ENCODE measurements at regions not wholly inside any gene's neighbourhood (a gene's known extent, or its start where the extent isn't known, plus 50 kb on each side); places are given as distances from the start of the nearest gene placed in this dataset.

- Histone ChIP-seq H2BK5ac (ENCODE audit: low read depth, low read length, poor library complexity) (no peak overlapping the region), H3K23ac (ENCODE audit: low read length) (no peak overlapping the region), H2BK120ac (ENCODE audit: insufficient read depth, low read length, poor library complexity) (no peak overlapping the region), H3K9ac (ENCODE audit: low read length) (no peak overlapping the region), H4K91ac (ENCODE audit: low read depth, low read length) (no peak overlapping the region), H3K79me2 (ENCODE audit: control insufficient read depth, insufficient read depth, low read length, poor library complexity) (no peaks in the 10 kb centered on the region), H2BK12ac (ENCODE audit: low read length) (no peak overlapping the region), H4K12ac (ENCODE audit: low read depth, low read length) (no peak overlapping the region), H3K36me3 (ENCODE audit: control insufficient read depth in 1 of 2, insufficient read depth in 2 of 2, low read length in 2 of 2) (no peaks in the 10 kb centered on the region), H4K8ac (ENCODE audit: low read depth, low read length) (no peak overlapping the region), H3K4me1 (ENCODE audit: control insufficient read depth in 1 of 2, insufficient read depth in 2 of 2, low read length in 2 of 2) (peaks cover 4 to 5% of the 10 kb centered on the region in 2 experiments), H3K4me3 (ENCODE audit: low read depth, low read length) (no peak overlapping the region), H3K4ac (ENCODE audit: low read depth, low read length) (no peak overlapping the region), H2AK5ac (ENCODE audit: low read length) (no peak overlapping the region), H3K27ac (ENCODE audit: low read depth, low read length) (no peak overlapping the region), H3K79me1 (ENCODE audit: low read length) (peaks cover 1% of the 10 kb centered on the region), H3K14ac (ENCODE audit: low read length) (no peak overlapping the region), H3K9me3 (ENCODE audit: insufficient read depth, low read depth, low read length) (no peaks in the 10 kb centered on the region), H2AFZ (ENCODE audit: insufficient read depth, low read length, poor library complexity) (no peak overlapping the region), H3K27me3 (ENCODE audit: insufficient read depth, low read length) (no peaks in the 10 kb centered on the region), H3K4me2 (ENCODE audit: low read length) (no peak overlapping the region), H3K18ac (ENCODE audit: low read length) (no peak overlapping the region)
- DNase-seq: no peak
- WGBS (ENCODE audit: extremely low coverage, insufficient coverage, insufficient read length): no CpG with 5 or more reads among the region's 18 CpGs
These were observed 100.3 kb upstream of the NCK2 start for GRCh38 chr2:105644174-105644980.

- H3K23ac ChIP-seq (ENCODE audit: low read length): no peak overlapping the region
- peaks cover 1% of the 10 kb centered on the region for H3K79me1 ChIP-seq (ENCODE audit: low read length)
- no peak overlapping the region for H2BK5ac ChIP-seq (ENCODE audit: low read depth, low read length, poor library complexity)
- no peak overlapping the region for H2BK12ac ChIP-seq (ENCODE audit: low read length)
- H3K4me3 ChIP-seq (ENCODE audit: low read depth, low read length): no peak overlapping the region
- no peaks in the 10 kb centered on the region for H3K36me3 ChIP-seq (ENCODE audit: control insufficient read depth in 1 of 2, insufficient read depth in 2 of 2, low read length in 2 of 2)
- H3K9me3 ChIP-seq (ENCODE audit: insufficient read depth, low read depth, low read length): no peaks in the 10 kb centered on the region
- no peak overlapping the region for H3K14ac ChIP-seq (ENCODE audit: low read length)
- H3K18ac ChIP-seq (ENCODE audit: low read length): no peak overlapping the region
- H3K4me1 ChIP-seq (ENCODE audit: control insufficient read depth in 1 of 2, insufficient read depth in 2 of 2, low read length in 2 of 2): peaks cover 4 to 5% of the 10 kb centered on the region in 2 experiments
- no peak overlapping the region for H4K91ac ChIP-seq (ENCODE audit: low read depth, low read length)
- H3K27ac ChIP-seq (ENCODE audit: low read depth, low read length): no peak overlapping the region
- H3K27me3 ChIP-seq (ENCODE audit: insufficient read depth, low read length): no peaks in the 10 kb centered on the region
- no peak overlapping the region for H3K4ac ChIP-seq (ENCODE audit: low read depth, low read length)
- no peak overlapping the region for H3K4me2 ChIP-seq (ENCODE audit: low read length)
- no peak overlapping the region for H2AFZ ChIP-seq (ENCODE audit: insufficient read depth, low read length, poor library complexity)
- H3K79me2 ChIP-seq (ENCODE audit: control insufficient read depth, insufficient read depth, low read length, poor library complexity): no peaks in the 10 kb centered on the region
- WGBS (ENCODE audit: extremely low coverage, insufficient coverage, insufficient read length): no CpG with 5 or more reads among the region's 15 CpGs
- no peak overlapping the region for H2BK120ac ChIP-seq (ENCODE audit: insufficient read depth, low read length, poor library complexity)
- H2AK5ac ChIP-seq (ENCODE audit: low read length): no peak overlapping the region
- H3K9ac ChIP-seq (ENCODE audit: low read length): no peak overlapping the region
- H4K8ac ChIP-seq (ENCODE audit: low read depth, low read length): no peak overlapping the region
- no peak overlapping the region for H4K12ac ChIP-seq (ENCODE audit: low read depth, low read length)
- no peak for DNase-seq
These were observed 101.1 kb upstream of the NCK2 start for GRCh38 chr2:105643405-105644173.

- H3K4ac ChIP-seq (ENCODE audit: low read depth, low read length): no peak overlapping the region
- no peak for DNase-seq
- H2BK120ac ChIP-seq (ENCODE audit: insufficient read depth, low read length, poor library complexity): no peak overlapping the region
- no peak overlapping the region for H2BK5ac ChIP-seq (ENCODE audit: low read depth, low read length, poor library complexity)
- H3K79me2 ChIP-seq (ENCODE audit: control insufficient read depth, insufficient read depth, low read length, poor library complexity): no peaks in the 10 kb centered on the region
- H2AFZ ChIP-seq (ENCODE audit: insufficient read depth, low read length, poor library complexity): no peak overlapping the region
- H2AK5ac ChIP-seq (ENCODE audit: low read length): no peak overlapping the region
- H2BK12ac ChIP-seq (ENCODE audit: low read length): no peak overlapping the region
- H3K4me3 ChIP-seq (ENCODE audit: low read depth, low read length): no peak overlapping the region
- H3K27me3 ChIP-seq (ENCODE audit: insufficient read depth, low read length): no peaks in the 10 kb centered on the region
- peaks cover 1% of the 10 kb centered on the region for H3K79me1 ChIP-seq (ENCODE audit: low read length)
- no peak overlapping the region for H4K91ac ChIP-seq (ENCODE audit: low read depth, low read length)
- H3K27ac ChIP-seq (ENCODE audit: low read depth, low read length): no peak overlapping the region
- no peak overlapping the region for H3K4me2 ChIP-seq (ENCODE audit: low read length)
- H3K9me3 ChIP-seq (ENCODE audit: insufficient read depth, low read depth, low read length): no peaks in the 10 kb centered on the region
- H3K4me1 ChIP-seq (ENCODE audit: control insufficient read depth in 1 of 2, insufficient read depth in 2 of 2, low read length in 2 of 2): peaks cover 4 to 5% of the 10 kb centered on the region in 2 experiments
- no CpG with 5 or more reads among the region's 12 CpGs for WGBS (ENCODE audit: extremely low coverage, insufficient coverage, insufficient read length)
- no peak overlapping the region for H3K23ac ChIP-seq (ENCODE audit: low read length)
- no peak overlapping the region for H4K12ac ChIP-seq (ENCODE audit: low read depth, low read length)
- no peak overlapping the region for H4K8ac ChIP-seq (ENCODE audit: low read depth, low read length)
- H3K14ac ChIP-seq (ENCODE audit: low read length): no peak overlapping the region
- no peak overlapping the region for H3K18ac ChIP-seq (ENCODE audit: low read length)
- no peak overlapping the region for H3K9ac ChIP-seq (ENCODE audit: low read length)
- no peaks in the 10 kb centered on the region for H3K36me3 ChIP-seq (ENCODE audit: control insufficient read depth in 1 of 2, insufficient read depth in 2 of 2, low read length in 2 of 2)
These were observed 103.3 kb upstream of the NCK2 start for GRCh38 chr2:105641389-105641811.

- H4K91ac ChIP-seq (ENCODE audit: low read depth, low read length): no peak overlapping the region
- H3K27me3 ChIP-seq (ENCODE audit: insufficient read depth, low read length): no peaks in the 10 kb centered on the region
- no peak overlapping the region for H3K4ac ChIP-seq (ENCODE audit: low read depth, low read length)
- H3K4me1 ChIP-seq (ENCODE audit: control insufficient read depth in 1 of 2, insufficient read depth in 2 of 2, low read length in 2 of 2): peaks cover 3% of the 10 kb centered on the region in 2 experiments
- H2AFZ ChIP-seq (ENCODE audit: insufficient read depth, low read length, poor library complexity): no peak overlapping the region
- WGBS (ENCODE audit: extremely low coverage, insufficient coverage, insufficient read length): no CpG with 5 or more reads among the region's 4 CpGs
- no peak overlapping the region for H3K4me3 ChIP-seq (ENCODE audit: low read depth, low read length)
- H2BK12ac ChIP-seq (ENCODE audit: low read length): no peak overlapping the region
- no peak overlapping the region for H3K18ac ChIP-seq (ENCODE audit: low read length)
- H3K79me1 ChIP-seq (ENCODE audit: low read length): peaks cover 1% of the 10 kb centered on the region
- no peak overlapping the region for H2BK5ac ChIP-seq (ENCODE audit: low read depth, low read length, poor library complexity)
- no peaks in the 10 kb centered on the region for H3K9me3 ChIP-seq (ENCODE audit: insufficient read depth, low read depth, low read length)
- H3K9ac ChIP-seq (ENCODE audit: low read length): no peak overlapping the region
- H3K4me2 ChIP-seq (ENCODE audit: low read length): no peak overlapping the region
- H3K79me2 ChIP-seq (ENCODE audit: control insufficient read depth, insufficient read depth, low read length, poor library complexity): no peaks in the 10 kb centered on the region
- H3K14ac ChIP-seq (ENCODE audit: low read length): no peak overlapping the region
- no peaks in the 10 kb centered on the region for H3K36me3 ChIP-seq (ENCODE audit: control insufficient read depth in 1 of 2, insufficient read depth in 2 of 2, low read length in 2 of 2)
- H3K27ac ChIP-seq (ENCODE audit: low read depth, low read length): no peak overlapping the region
- H3K23ac ChIP-seq (ENCODE audit: low read length): no peak overlapping the region
- H2BK120ac ChIP-seq (ENCODE audit: insufficient read depth, low read length, poor library complexity): no peak overlapping the region
- no peak overlapping the region for H4K12ac ChIP-seq (ENCODE audit: low read depth, low read length)
- DNase-seq: no peak
- H2AK5ac ChIP-seq (ENCODE audit: low read length): no peak overlapping the region
- no peak overlapping the region for H4K8ac ChIP-seq (ENCODE audit: low read depth, low read length)
These were observed 104.5 kb upstream of the NCK2 start for GRCh38 chr2:105640246-105640645.

Data from trophoblast cell (in vitro differentiated cells and primary cell).